ENCODE measurements at regions not wholly inside any gene's neighbourhood (a gene's known extent, or its start where the extent isn't known, plus 50 kb on each side); places are given as distances from the start of the nearest gene placed in this dataset.

GRCh38 chr14:55977392-55978150 lies 140.6 kb upstream of the PELI2 start:
- no peak overlapping the region for H3K4me3 Mint-ChIP-seq
- CTCF ChIA-PET, result no interaction called here
- H3K27ac Mint-ChIP-seq, result no peak overlapping the region
- H2AFZ ChIP-seq (ENCODE audit: insufficient read depth, low read depth, low read length, poor library complexity, severe bottlenecking), result no peak overlapping the region
- H3K27ac ChIP-seq (ENCODE audit: low read length in 2 of 2), result no peak overlapping the region
- H4K20me1 ChIP-seq (ENCODE audit: control insufficient read depth, insufficient read depth, low read length, poor library complexity, severe bottlenecking), result no peaks in the 10 kb centered on the region
- WGBS (ENCODE audit: insufficient coverage), result 100% methylated on average over 1 of the region's 4 CpGs
- no peak overlapping the region for H3K4me3 ChIP-seq (ENCODE audit: control extremely low read depth in 1 of 5, extremely low read depth in 1 of 5, insufficient read depth in 1 of 5, low read depth in 2 of 5, low read length in 4 of 5)
- H3K9ac ChIP-seq (ENCODE audit: low read length), result no peak overlapping the region
- DNase-seq, result no peak
- ATAC-seq (ENCODE audit: low read depth), result no peak
- H3K27me3 ChIP-seq (replicated peaks in 1 of 4; ENCODE audit: control extremely low read depth in 1 of 4, control insufficient read depth in 3 of 4, insufficient read depth in 4 of 4, low read length in 3 of 4), result no peaks in the 10 kb centered on the region
- no peaks in the 10 kb centered on the region for H3K36me3 ChIP-seq (replicated peaks in 1 of 2; ENCODE audit: control extremely low read depth in 1 of 2, control insufficient read depth in 1 of 2, extremely low read depth in 1 of 2, insufficient read depth in 2 of 2, low read length in 1 of 2)
- no peaks in the 10 kb centered on the region for H3K79me2 ChIP-seq (ENCODE audit: control insufficient read depth, insufficient read depth, low read length)
- no peaks in the 10 kb centered on the region for H3K9me3 Mint-ChIP-seq (ENCODE audit: insufficient read depth)
- H3K27me3 Mint-ChIP-seq, result no peaks in the 10 kb centered on the region
- H3K9me3 ChIP-seq (ENCODE audit: control extremely low read depth in 1 of 3, control insufficient read depth in 2 of 3, insufficient read depth in 1 of 3, low read length in 2 of 3), result no peaks in the 10 kb centered on the region
- no peaks in the 10 kb centered on the region for H3K4me1 ChIP-seq (ENCODE audit: control insufficient read depth in 2 of 2, insufficient read depth in 2 of 2, low read length in 2 of 2)
- TF ChIP-seq EZH2 (IDR thresholded peaks at IDR 0.05; ENCODE audit: borderline replicate concordance, insufficient read depth, low read depth, low read length, poor library complexity, severe bottlenecking), result no peak
- TF ChIP-seq CTCF (IDR thresholded peaks at IDR 0.05), result no peak
- intact Hi-C loops (cut with micrococcal nuclease), result no loop called here
- H3K4me1 Mint-ChIP-seq, result no peaks in the 10 kb centered on the region
- no peak overlapping the region for H3K4me2 ChIP-seq (replicated peaks; ENCODE audit: low read depth, low read length, poor library complexity, severe bottlenecking)
- POLR2A ChIA-PET, result no interaction called here

- Mint-ChIP-seq H3K9me3 (ENCODE audit: insufficient read depth) (no peaks in the 10 kb centered on the region), H3K27me3 (no peaks in the 10 kb centered on the region), H3K4me3 (no peak overlapping the region), H3K4me1 (no peaks in the 10 kb centered on the region), H3K27ac (no peak overlapping the region)
- Histone ChIP-seq H2AFZ (ENCODE audit: insufficient read depth, low read depth, low read length, poor library complexity, severe bottlenecking) (no peak overlapping the region), H3K79me2 (ENCODE audit: control insufficient read depth, insufficient read depth, low read length) (no peaks in the 10 kb centered on the region), H4K20me1 (ENCODE audit: control insufficient read depth, insufficient read depth, low read length, poor library complexity, severe bottlenecking) (no peaks in the 10 kb centered on the region), H3K9me3 (ENCODE audit: control extremely low read depth in 1 of 3, control insufficient read depth in 2 of 3, insufficient read depth in 1 of 3, low read length in 2 of 3) (no peaks in the 10 kb centered on the region), H3K4me2 (replicated peaks; ENCODE audit: low read depth, low read length, poor library complexity, severe bottlenecking) (no peak overlapping the region), H3K27ac (ENCODE audit: low read length in 2 of 2) (no peak overlapping the region), H3K27me3 (replicated peaks in 1 of 4; ENCODE audit: control extremely low read depth in 1 of 4, control insufficient read depth in 3 of 4, insufficient read depth in 4 of 4, low read length in 3 of 4) (peaks cover 0 to 4% (median 0%) of the 10 kb centered on the region in 4 experiments), H3K4me1 (ENCODE audit: control insufficient read depth in 2 of 2, insufficient read depth in 2 of 2, low read length in 2 of 2) (no peaks in the 10 kb centered on the region), H3K9ac (ENCODE audit: low read length) (no peak overlapping the region), H3K36me3 (replicated peaks in 1 of 2; ENCODE audit: control extremely low read depth in 1 of 2, control insufficient read depth in 1 of 2, extremely low read depth in 1 of 2, insufficient read depth in 2 of 2, low read length in 1 of 2) (no peaks in the 10 kb centered on the region), H3K4me3 (ENCODE audit: control extremely low read depth in 1 of 5, extremely low read depth in 1 of 5, insufficient read depth in 1 of 5, low read depth in 2 of 5, low read length in 4 of 5) (no peak overlapping the region)
- DNase-seq, result no peak
- ATAC-seq (ENCODE audit: low read depth), result no peak
- TF ChIP-seq EZH2 (IDR thresholded peaks at IDR 0.05; ENCODE audit: borderline replicate concordance, insufficient read depth, low read depth, low read length, poor library complexity, severe bottlenecking) (no peak), CTCF (IDR thresholded peaks at IDR 0.05) (no peak)
- WGBS (ENCODE audit: insufficient coverage), result 93% methylated on average over 2 of the region's 2 CpGs
- CTCF ChIA-PET, result no interaction called here
- POLR2A ChIA-PET, result no interaction called here
- intact Hi-C loops (cut with micrococcal nuclease), result no loop called here
Observed at GRCh38 chr14:55979096-55979495, 139.1 kb upstream of the PELI2 start.

Data from B cell (primary cell).